Hepatocyte (in vitro differentiated cells): ENCODE measurements at regions not wholly inside any gene's neighbourhood (a gene's known extent, or its start where the extent isn't known, plus 50 kb on each side); places are given as distances from the start of the nearest gene placed in this dataset.

Experiments
- CTCF ChIP-seq: fragments of 200-600 bp; sonication (generic); IDR thresholded peaks from 2 replicates; pipeline ENCODE4 v1.5.1; 2016; ENCODE audit warnings: antibody characterized with exemption, mild to moderate bottlenecking; ENCODE audit not compliant: poor library complexity
- EZH2 ChIP-seq: fragments of 200-600 bp; sonication (generic); IDR thresholded peaks from 2 replicates; pipeline ENCODE4 v1.6.1; 2016; ENCODE audit warnings: antibody characterized with exemption, mild to moderate bottlenecking, borderline replicate concordance
- EZH2phosphoT487 ChIP-seq: fragments of 200-600 bp; sonication (generic); IDR thresholded peaks from one replicate; pipeline ENCODE4 v1.6.1; 2018; ENCODE audit warnings: antibody characterized with exemption, mild to moderate bottlenecking, low read depth, moderate library complexity; ENCODE audit not compliant: unreplicated experiment, severe bottlenecking

GRCh38 chr13:28601581-28601980 is 57.3 kb upstream of the POMP start:
- TF ChIP-seq EZH2 (no peak), EZH2phosphoT487 (no peak), CTCF (no peak)
